ENCODE measurements at regions not wholly inside any gene's neighbourhood (a gene's known extent, or its start where the extent isn't known, plus 50 kb on each side); places are given as distances from the start of the nearest gene placed in this dataset.

GRCh38 chr6:114580882-114581281 is 238.1 kb upstream of the HS3ST5 start:
- no peak for TF ChIP-seq CTCF (IDR thresholded peaks at IDR 0.05)
- H3K27ac ChIP-seq = no peak overlapping the region
- no peak overlapping the region for H3K4me3 ChIP-seq
- DNase-seq (ENCODE audit: low spot score) (no peak), ATAC-seq (ENCODE audit: insufficient number of reproducible peaks, low FRiP score, low read depth) (no peak)
- no peaks in the 10 kb centered on the region for H3K9me3 ChIP-seq
- H3K27me3 ChIP-seq (replicated peaks; ENCODE audit: insufficient read depth) = no peaks in the 10 kb centered on the region
- no peaks in the 10 kb centered on the region for H3K4me1 ChIP-seq (ENCODE audit: control insufficient read depth in 1 of 2, low read depth in 2 of 2)
- H3K36me3 ChIP-seq = no peaks in the 10 kb centered on the region

- ATAC-seq (ENCODE audit: insufficient number of reproducible peaks, low FRiP score, low read depth) (no peak), DNase-seq (ENCODE audit: low spot score) (no peak)
- Histone ChIP-seq H3K9me3 (no peaks in the 10 kb centered on the region), H3K4me3 (no peak overlapping the region), H3K27me3 (replicated peaks; ENCODE audit: insufficient read depth) (no peaks in the 10 kb centered on the region), H3K36me3 (no peaks in the 10 kb centered on the region), H3K4me1 (ENCODE audit: control insufficient read depth in 1 of 2, low read depth in 2 of 2) (no peaks in the 10 kb centered on the region), H3K27ac (no peak overlapping the region)
- no peak for TF ChIP-seq CTCF (IDR thresholded peaks at IDR 0.05)
These were observed 236.7 kb upstream of the HS3ST5 start for GRCh38 chr6:114579486-114579885.

GRCh38 chr6:114577109-114577508 is 234.3 kb upstream of the HS3ST5 start:
- Histone ChIP-seq H3K4me1 (ENCODE audit: control insufficient read depth in 1 of 2, low read depth in 2 of 2) (no peaks in the 10 kb centered on the region), H3K9me3 (no peaks in the 10 kb centered on the region), H3K27me3 (replicated peaks; ENCODE audit: insufficient read depth) (no peaks in the 10 kb centered on the region), H3K4me3 (no peak overlapping the region), H3K36me3 (no peaks in the 10 kb centered on the region), H3K27ac (no peak overlapping the region)
- ATAC-seq (ENCODE audit: insufficient number of reproducible peaks, low FRiP score, low read depth) = no peak
- TF ChIP-seq CTCF (IDR thresholded peaks at IDR 0.05) = no peak
- DNase-seq (ENCODE audit: low spot score) = no peak

GRCh38 chr6:114576330-114576729 is 233.5 kb upstream of the HS3ST5 start:
- Histone ChIP-seq H3K9me3 (no peaks in the 10 kb centered on the region), H3K4me1 (ENCODE audit: control insufficient read depth in 1 of 2, low read depth in 2 of 2) (no peaks in the 10 kb centered on the region), H3K4me3 (no peak overlapping the region), H3K36me3 (no peaks in the 10 kb centered on the region), H3K27me3 (replicated peaks; ENCODE audit: insufficient read depth) (no peaks in the 10 kb centered on the region), H3K27ac (no peak overlapping the region)
- DNase-seq (ENCODE audit: low spot score) = no peak
- no peak for ATAC-seq (ENCODE audit: insufficient number of reproducible peaks, low FRiP score, low read depth)
- TF ChIP-seq CTCF (IDR thresholded peaks at IDR 0.05) = no peak

GRCh38 chr6:114569669-114570068 is 226.8 kb upstream of the HS3ST5 start:
- no peak for DNase-seq (ENCODE audit: low spot score)

More at GRCh38 chr6:114569669-114570068, 226.8 kb upstream of the HS3ST5 start:
- ATAC-seq (ENCODE audit: insufficient number of reproducible peaks, low FRiP score, low read depth) = no peak
- no peaks in the 10 kb centered on the region for H3K4me1 ChIP-seq (ENCODE audit: control insufficient read depth in 1 of 2, low read depth in 2 of 2)
- H3K4me3 ChIP-seq = no peak overlapping the region
- H3K27ac ChIP-seq = no peak overlapping the region
- H3K27me3 ChIP-seq (replicated peaks; ENCODE audit: insufficient read depth) = no peaks in the 10 kb centered on the region
- TF ChIP-seq CTCF (IDR thresholded peaks at IDR 0.05) = no peak
- H3K9me3 ChIP-seq = no peaks in the 10 kb centered on the region
- no peaks in the 10 kb centered on the region for H3K36me3 ChIP-seq

All from thoracic aorta (tissue), 2 donors.